Retinal pigment epithelial cell (primary cell): ENCODE measurements at regions not wholly inside any gene's neighbourhood (a gene's known extent, or its start where the extent isn't known, plus 50 kb on each side); places are given as distances from the start of the nearest gene placed in this dataset.

ENCODE experiments used
- DNase-seq: peaks from one replicate; pipeline ENCODE4 v3.0.0-alpha.2; 2010; ENCODE audit warnings: low read depth
- H3K4me3 ChIP-seq: 2 replicates; pipeline ENCODE4 v1.5.1; 2011; ENCODE audit warnings: mild to moderate bottlenecking, low read length, control low read depth, moderate library complexity
- CTCF ChIP-seq: conservative IDR thresholded peaks from 2 replicates; pipeline ENCODE4 v1.5.1; 2011; ENCODE audit warnings: low read depth, low read length, control low read depth, inconsistent platforms

GRCh38 chr12:88934163-88934747 lies 354.0 kb upstream of the KITLG start:
- TF ChIP-seq CTCF = no peak
- peak; percentile 63 for DNase-seq
- no peak overlapping the region for H3K4me3 ChIP-seq

GRCh38 chr12:88932457-88932856 lies 352.2 kb upstream of the KITLG start:
- no peak for TF ChIP-seq CTCF
- no peak overlapping the region for H3K4me3 ChIP-seq
- DNase-seq = no peak

GRCh38 chr12:88931598-88931997 lies 351.3 kb upstream of the KITLG start:
- no peak for TF ChIP-seq CTCF
- DNase-seq = no peak
- no peak overlapping the region for H3K4me3 ChIP-seq

DNA sequence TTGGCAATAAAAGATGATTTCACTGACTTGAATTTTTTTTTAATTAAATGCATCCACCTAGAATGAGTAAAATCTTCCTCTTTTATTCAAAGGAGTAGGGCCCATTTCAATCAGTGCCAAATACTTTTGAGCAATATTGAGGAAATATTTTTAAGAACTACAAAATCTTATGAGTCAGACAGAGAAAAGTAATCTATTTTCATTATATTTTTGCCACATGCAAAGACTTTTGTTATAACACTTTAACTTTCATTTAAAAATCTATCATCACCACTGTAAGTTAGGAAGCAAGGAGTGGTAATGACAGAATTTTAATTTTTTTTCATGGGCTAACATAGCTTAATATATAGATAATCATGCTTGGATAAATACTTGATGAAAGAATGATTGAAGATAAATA lies 345.2 kb upstream of the KITLG start:
- no peak overlapping the region for H3K4me3 ChIP-seq
- no peak for DNase-seq
- no peak for TF ChIP-seq CTCF

GRCh38 chr12:88924162-88924561 lies 343.9 kb upstream of the KITLG start:
- DNase-seq = no peak
- TF ChIP-seq CTCF = no peak
- no peak overlapping the region for H3K4me3 ChIP-seq

GRCh38 chr12:88923631-88924030 lies 343.4 kb upstream of the KITLG start:
- DNase-seq = no peak
- no peak for TF ChIP-seq CTCF

DNA sequence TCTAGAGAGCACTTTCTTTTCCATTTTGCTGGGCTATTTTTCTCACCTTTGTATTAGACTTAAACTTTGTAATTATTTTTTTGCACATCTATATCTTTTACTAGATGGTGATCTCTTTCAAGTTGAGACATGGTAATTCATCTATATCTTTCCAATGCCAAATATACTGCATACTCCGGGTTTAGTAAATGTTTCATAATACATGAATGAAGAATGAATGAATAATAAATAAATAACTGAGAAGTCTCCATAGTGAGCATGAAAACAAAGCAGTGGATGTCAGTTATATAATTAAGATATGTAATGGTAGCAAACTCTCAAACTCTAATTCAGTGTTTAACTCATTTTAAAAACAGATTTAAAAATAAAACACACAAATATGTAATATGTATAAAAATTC lies 342.5 kb upstream of the KITLG start:
- no peak overlapping the region for H3K4me3 ChIP-seq
- DNase-seq = no peak
- TF ChIP-seq CTCF = no peak

More at GRCh38 chr12:88923631-88924030, 343.4 kb upstream of the KITLG start:
- H3K4me3 ChIP-seq = no peak overlapping the region
